Activated CD4-positive, alpha-beta T cell treated with anti-CD3 and anti-CD28 coated beads, Interleukin-10, Interleukin-2, amounts not matched to agents 100 ng/mL and 50 ng/mL, durations not matched to agents 16 hours and 8 hours (primary cell): ENCODE measurements at regions not wholly inside any gene's neighbourhood (a gene's known extent, or its start where the extent isn't known, plus 50 kb on each side); places are given as distances from the start of the nearest gene placed in this dataset.
"Not testable (repeated sequence)": the region's sequence is repeated elsewhere in the genome, so short reads cannot be mapped to it uniquely, and the experiment has no call there.

Experiments used
- DNase-seq: peaks from one replicate; pipeline ENCODE4 v3.0.0-alpha.2; 2020

DNA sequence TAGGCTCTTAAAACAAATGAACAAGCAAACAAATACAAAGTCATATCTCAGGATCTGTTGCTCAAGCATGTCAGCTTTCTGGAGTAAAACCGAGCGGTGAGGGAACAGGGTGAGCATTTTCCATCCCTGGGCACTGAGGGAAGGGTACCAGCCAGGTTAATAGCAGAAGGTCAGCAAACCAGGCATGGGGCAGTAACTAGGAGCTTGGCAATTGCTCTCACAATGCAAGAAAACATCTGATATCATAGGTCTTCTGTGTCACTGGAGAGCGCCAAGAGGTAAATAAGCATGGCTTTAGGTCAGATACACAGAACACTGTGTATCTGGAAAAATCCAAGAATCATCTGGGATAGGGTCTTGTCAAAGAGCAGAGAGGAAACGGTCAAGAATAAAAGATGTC, 521.7 kb upstream of the AUTS2 start:
- DNase-seq, result no peak

DNA sequence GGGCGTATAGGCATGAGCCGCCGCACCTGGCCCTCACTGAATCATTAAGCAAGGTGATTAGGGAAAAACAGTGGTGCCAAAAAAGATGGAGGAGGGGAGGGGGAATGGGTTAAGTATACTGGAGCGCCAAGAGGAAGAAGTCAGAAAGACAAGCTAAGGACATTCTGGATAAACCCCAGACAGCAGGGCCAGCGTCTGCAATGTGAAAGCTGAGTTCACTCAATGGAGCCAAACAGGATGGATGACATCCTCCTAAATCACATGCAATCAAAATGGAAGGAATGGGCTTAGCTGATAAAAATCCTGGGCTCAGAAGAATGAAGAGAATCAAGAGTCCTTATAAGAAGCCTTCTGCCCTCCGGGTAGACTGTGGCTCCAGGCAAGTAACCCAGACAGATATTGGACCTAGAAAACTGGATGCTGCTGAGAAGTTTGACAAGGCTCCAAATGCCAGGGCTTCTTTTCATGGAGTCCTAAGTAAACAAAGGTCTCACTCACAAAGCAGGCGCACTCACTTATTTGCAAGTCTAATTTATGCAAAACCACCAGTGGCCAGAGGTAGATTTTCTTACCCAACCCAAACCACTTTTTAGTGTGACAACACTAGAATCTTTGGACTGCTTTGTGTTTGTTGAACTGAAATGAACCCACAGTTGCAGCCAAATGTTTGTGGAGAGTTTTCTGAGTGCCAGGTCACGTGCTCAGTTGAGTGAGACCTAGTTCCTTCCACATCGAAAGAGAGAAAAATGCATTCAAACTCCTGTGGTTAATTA, 519.1 kb upstream of the AUTS2 start:
- no peak for DNase-seq

DNA sequence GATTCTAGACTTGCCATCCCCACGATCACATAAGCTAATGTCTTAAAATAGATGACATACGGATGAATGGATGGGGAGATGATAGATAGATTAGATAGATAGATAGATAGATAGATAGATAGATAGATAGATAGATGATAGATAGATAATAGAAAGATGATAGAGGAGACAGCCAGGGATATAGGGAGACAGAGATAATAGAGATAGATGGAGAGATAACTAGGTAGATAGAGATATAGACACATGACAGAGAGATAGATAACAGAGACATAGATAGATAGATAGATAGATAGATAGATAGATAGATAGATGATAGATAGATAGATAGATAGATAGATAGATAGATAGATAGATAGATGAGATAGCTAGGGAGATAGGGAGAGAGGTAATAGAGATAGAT, 511.0 kb upstream of the AUTS2 start:
- not testable (repeated sequence) for DNase-seq

DNA sequence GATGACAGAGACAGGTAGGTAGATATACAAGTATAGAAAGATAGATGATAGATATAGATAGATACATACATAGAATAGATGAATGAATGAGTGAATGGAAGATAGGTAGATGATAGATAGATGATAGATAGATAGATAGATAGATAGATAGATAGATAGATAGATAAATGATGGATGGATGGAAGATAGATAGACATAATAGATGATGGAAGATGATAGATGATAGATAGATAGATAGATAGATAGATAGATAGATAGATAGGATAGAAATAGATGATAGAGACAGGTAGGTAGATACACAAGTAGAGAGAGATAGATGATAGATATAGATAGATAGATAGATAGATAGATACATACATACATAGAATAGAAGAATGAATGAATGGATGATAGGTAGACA, 510.1 kb upstream of the AUTS2 start:
- DNase-seq, result no peak

DNA sequence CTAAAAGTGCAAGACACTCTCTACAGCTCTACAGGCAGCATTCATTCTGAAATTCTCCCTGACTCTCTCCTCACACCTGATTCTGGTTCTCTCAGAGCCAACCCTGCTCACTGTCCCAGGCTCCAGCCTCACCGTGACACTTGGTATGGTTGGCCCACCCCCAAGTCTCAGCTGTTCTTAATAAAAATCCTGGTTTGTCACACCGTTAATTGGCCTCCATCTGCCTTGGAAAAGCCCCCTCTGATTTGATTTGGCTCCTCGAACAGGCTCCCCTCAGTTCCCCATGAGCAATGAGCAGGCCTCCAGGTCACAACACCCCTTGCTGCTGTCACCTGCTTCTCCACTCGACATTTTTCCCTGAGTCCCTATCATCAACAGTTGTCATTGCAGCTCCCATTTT, 507.3 kb upstream of the AUTS2 start:
- no peak for DNase-seq

DNA sequence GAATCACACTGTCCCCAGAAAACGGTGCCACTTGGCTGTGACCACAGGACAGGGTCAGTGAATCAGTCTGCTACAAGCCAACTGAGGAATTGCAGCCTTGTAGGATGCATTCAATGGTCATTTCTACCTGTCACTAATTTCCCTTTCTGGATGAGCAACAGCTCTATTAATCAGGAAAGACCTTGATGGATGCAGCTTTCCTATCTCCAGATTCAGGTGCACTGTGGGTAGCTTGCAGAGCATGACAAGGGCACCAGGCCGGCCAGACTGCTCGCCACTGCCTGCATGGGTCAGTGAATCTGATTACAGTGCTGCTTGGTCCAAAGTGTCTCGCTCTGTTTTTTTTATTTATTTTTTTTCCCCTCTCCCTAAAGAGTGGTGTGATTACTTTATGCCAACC, 506.8 kb upstream of the AUTS2 start:
- no peak for DNase-seq

DNA sequence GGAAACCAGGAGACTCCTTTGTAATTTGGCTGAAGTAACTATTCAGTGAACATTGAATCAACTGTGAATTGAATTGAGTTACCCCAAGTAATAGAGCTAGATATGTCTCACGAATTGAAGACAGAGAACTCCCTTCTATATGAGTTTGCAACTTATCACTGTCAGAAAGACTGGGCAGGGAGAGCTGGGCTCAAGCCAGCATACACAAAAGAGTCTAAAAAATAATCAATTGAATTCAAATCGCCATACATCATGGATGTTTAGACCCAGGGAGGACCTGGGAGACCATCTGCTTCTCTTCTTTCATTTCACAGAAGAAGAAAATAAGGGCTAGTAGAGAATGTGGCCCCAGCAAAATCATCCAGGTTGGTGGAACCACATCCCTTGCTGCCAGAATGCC, 503.1 kb upstream of the AUTS2 start:
- DNase-seq, result no peak

DNA sequence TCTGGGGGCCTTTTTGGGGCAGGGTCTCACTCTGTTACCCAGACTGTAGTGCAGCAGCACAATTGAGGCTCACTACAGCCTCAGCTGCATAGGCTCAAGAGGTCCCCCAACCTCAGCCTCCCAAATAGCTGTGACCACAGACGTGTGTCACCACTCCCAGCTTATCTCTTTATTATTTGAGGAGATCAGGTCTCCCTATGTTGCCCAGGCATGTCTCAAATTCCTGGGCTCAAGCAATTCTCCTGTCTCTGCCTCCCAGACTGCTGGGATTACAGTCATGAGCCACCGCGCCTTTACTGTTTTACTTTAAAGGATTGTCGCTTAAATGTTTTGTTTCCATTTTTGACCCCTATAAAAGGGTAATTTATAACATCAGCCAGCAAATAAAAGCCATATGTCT, 502.6 kb upstream of the AUTS2 start:
- no peak for DNase-seq

DNA sequence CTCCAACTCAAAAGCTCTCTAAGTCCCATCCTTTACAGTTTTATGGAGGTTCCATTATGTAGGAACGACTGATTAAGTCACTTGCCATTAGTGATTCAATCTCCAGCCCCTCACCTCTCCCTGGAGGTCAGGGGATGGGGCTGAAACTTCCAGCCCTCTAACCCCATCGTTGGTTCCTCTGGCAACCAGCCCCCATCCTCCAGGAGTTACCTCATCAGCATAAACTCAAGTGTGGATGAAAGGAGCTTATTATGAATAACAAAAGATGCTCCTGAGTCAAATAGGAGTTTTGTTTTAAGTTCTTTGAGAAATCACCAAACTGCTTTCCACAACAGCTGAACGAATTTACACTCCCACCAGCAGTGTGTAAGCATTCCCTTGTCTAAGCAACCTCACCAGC, 494.3 kb upstream of the AUTS2 start:
- no peak for DNase-seq

DNA sequence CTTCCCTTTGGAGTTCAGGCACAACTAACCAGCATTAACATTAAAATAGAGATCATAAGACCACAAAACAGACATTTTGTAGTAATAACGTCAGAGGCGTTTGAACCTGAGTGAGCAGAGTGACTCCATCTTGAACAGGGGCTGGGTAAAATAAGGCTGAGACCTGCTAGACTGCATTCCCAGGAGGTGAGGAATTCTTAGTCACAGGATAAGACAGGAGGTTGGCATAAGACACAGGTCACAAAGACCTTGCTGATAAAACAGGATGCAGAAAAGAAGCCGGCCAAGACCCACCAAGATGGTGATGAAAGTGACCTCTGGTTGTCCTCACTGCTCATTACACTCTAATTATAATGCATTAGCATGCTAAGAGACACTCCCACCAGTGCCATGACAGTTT, 493.2 kb upstream of the AUTS2 start:
- no peak for DNase-seq

DNA sequence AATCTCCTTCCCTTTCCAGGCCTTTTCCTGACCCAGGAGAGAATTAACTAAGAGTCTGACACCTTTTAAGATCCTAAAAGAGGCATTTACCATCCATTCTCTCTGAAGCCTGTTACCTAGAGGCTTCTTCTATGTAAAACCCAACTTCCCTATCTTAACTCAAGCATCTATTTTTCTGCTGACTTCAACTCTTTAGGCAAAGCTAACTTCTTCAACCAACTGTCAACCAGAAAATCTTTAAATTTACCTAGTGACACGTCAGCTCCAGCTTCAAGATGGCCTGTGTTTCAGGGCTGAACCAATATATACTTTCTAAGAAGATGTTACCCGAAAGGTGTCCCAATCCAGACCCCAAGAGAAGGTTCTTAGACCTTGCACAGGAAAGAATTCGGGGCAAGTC, 492.3 kb upstream of the AUTS2 start:
- no peak for DNase-seq

DNA sequence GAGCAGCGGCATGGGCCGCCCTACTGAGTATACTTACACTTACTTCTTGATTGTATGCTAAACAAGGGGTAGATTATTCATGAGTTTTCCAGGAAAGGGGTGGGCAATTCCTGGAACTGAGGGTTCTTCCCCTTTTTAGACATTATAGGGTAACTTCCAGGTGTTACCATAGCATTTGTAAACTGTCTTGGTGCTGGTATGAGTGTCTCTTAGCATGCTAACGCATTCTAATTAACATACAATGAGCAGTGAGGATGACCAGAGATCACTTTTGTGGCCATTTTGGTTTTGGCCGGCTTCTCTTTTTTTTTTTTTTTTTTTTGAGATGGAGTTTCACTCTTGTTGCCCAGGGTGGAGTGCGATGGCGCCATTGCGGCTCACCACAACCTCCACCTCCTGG, 491.8 kb upstream of the AUTS2 start:
- not testable (repeated sequence) for DNase-seq

DNA sequence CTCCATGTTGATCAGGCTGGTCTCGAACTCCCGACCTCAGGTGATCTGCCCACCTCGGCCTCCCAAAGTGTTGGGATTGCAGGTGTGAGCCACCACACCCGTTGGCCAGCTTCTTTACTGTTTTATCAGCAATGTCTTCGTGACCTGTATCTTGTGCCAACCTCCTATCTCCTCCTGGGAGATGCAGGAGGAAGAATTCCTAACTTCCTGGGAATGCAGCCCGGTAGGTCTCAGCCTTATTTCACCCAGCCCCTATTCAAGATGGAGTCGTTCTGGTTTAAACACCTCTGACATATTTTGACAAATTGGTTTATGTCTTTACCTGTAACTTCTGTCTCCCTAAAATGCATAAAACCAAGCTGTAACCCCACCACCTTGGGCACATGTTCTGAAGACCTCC, 491.3 kb upstream of the AUTS2 start:
- not testable (repeated sequence) for DNase-seq

DNA sequence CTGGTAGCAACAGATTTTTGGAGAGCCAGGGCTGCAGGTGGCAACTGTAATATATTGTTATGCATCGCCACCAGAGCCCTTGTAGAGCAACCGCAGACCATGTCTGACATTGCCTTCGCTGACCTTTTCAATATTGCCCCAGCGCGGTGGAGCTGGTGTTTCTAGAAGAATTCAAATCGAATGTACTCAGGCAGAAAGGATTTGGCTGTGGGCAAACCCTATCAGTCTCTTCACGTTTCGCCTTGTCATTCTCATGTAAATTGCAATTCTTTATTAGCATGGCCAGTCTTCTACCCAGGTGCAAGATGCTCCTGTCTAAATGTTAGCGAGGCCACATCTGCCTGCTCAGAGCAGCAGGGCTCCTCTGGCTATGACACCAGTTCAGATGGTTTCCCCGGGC, 490.2 kb upstream of the AUTS2 start:
- DNase-seq, result no peak

DNA sequence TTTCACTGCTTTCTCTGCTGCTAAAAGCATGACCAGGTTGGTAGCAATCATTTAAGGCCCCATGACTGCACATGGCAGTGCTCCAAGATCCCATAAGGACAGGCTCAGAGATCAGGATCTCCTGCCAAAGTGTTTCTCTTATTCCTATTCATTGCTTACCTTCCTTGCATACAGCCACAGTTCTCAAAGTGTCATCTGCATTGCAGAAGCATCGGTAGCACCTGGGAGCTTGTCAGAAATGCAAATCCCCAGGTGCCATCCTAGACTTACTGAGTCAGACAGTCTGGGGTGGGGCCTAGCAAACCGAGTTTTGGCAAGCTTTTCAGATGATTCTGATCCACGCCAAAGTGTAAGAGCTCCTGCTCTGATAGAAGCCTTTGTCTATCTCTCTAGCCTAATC, 489.0 kb upstream of the AUTS2 start:
- DNase-seq, result no peak

DNA sequence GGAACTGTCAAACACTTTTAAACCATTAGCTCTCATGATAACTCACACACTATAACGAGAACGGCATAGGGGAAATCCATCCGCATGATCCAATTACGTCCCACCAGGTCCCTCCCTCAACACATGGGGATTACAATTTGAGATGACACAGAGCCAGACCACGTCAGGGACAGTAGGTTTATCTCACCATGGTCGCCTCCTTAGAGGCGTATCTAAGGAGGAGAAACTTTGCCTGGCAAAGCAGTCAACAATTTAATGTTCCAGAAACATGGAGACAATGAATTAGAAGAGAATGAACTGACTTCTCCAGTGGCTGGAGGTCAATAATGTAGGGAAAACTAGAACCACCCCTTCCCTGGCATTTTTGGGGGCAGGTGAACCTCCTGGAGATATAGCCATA, 488.4 kb upstream of the AUTS2 start:
- no peak for DNase-seq

DNA sequence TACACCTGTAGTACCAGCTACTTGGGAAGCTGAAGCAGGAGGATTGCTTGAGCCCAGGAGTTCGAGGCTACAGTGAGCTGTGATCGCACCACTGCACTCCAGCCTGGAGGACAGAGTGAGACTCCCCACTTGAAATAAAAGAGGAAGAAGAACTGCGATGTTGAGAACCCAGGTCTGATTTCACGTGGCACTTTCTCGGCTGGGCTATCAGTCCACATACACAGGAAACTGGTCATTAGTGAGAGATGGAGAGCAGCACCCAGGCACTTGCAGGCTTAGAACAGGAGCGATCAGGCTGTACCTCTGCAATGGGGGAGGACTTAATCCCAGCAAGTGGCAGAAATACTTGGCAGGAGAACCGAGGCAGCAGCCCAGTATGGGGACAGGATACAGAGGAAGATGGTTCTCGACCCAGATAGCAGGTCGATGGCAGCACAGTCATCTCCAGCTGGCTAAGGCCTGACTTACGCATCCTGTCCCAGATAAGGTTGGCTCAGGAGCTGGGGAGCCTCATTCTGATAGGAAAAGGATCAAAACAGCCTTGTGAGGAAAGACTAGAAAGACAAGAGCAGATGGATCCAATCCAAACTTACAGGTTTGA, 487.7 kb upstream of the AUTS2 start:
- DNase-seq, result no peak

DNA sequence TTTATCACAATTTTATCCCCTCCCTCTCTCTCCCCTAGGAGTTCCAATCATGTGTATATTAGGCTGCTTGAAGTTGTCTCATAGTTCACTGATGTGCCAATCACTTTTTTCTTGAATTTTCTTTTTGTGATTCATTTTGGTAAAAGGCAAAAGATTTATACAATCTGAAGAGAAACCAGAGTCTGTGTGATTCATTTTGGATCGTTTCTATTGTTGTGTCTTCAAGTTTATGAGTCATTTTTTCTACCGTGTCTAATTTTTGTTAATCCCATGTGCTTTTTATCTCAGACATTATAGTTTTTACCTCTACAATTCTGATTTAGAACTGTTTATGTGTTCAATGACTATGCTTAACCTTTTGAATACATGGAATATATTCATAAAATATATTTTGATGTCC, 483.9 kb upstream of the AUTS2 start:
- DNase-seq, result no peak

DNA sequence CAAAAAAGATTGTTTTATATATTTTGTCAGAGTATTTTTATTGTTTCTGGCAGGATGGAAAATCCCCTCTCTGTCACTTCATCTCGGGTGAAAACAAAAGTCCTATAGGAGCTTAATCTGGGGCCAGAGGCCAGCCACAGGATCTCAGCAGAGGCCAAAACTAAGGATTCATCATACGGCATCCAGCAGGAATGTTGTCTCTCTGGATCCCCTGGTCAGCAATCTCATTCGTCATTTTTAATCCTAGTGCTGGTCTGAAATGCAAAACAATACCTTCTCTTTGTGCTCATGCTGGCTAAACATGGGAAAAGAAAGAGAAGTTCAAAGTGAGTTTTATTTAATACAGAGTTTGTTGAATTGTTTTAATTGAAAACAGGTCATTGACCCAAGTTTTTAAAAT, 482.5 kb upstream of the AUTS2 start:
- no peak for DNase-seq

DNA sequence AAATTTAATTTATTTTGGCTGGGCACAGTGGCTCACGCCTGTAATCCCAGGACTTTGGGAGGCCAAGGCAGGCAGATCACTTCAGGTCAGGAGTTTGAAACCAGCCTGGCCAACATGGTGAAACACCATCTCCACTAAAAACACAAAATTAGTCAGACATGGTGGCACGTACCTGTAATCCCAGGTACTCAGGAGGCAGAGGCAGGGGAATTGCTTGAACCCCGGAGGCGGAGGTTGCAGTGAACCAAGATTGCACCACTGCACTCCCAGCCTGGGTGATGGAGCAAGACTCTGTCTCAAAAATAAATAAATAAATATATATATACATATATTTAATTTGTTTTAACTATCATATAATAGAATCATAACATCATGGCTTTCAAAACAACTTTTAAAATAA, 482.1 kb upstream of the AUTS2 start:
- DNase-seq, result not testable (repeated sequence)

DNA sequence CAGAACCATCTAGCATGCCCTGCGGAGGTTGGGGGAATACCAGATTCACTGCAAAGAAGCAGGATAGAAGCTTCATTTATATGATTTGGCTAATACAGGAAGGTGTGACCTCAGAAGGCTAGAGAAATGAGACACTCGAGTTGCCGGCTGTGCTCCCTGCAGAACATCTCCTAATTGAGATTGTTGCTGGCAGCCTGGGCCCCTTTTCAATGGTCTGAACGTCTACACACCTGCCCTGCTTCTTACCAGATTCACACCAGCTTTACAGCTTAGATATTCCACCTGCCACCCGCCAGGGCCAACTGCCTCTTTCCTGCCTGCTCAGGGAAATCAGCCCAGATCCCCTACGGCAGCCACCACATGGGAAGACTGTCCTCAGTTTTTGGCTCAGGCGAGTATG, 475.3 kb upstream of the AUTS2 start:
- no peak for DNase-seq

DNA sequence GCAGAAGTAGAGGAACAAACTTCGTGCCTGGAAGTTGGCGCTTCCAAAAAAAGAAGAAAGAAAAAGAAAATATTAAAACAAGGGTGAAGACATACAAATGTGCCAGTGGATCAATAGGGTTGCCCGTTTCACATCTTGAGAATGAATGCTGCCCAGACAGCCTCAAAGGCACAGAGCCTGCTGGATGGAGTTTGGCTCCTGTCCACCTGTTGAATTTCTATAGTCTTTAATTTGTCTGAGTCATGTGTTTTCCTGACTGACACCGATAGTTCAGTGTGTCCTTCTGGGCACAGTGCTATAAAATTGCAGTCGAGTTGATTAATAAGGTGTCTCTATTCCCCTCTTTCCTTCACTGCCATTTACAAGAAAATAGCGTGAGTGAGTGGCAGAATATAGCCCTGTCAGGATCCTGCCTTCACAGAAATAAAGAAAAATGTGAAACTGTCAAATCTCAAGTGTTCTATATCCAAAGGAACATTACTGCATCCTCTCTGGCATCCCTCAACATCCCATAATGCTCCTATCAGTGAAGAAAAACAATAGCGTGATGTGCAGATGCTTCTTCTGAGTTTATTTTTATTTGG, 471.3 kb upstream of the AUTS2 start:
- DNase-seq, result no peak

DNA sequence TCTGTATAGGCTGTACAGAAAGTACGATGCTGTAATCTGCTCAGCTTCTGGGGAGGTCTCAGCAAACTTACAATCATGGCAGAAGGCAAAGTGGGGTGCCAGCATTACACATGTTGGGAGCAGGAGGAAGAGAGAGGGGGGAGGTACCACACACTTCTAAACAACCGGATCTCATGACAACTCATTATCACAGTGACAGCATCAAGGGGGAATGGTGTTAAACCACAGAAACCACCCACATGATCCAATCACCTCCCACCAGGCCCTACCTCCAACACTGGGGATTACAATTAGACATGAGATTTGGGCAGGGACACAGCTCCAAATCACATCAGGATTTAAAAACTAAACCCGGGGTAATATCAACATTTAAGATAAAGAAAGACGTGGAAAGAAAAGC, 468.8 kb upstream of the AUTS2 start:
- DNase-seq, result no peak

DNA sequence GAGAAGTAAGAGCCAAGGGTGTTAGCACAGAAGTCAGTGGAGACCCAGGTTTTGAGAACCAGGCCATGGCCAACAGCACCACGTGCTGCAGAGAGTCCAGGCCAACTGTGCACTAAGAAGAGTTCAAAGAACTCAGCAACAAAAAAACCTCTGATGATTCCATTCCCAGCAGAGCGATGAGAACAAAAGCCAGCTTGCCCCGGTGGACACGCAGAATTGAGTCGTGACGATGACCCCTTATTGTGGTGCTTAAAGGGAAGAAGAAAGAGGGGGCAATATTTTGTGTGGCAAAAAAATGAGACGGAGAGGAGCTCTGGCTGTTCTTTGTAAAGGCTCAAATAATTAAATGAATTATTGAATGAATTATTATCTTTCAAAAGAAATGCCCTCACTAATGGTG, 468.3 kb upstream of the AUTS2 start:
- no peak for DNase-seq

DNA sequence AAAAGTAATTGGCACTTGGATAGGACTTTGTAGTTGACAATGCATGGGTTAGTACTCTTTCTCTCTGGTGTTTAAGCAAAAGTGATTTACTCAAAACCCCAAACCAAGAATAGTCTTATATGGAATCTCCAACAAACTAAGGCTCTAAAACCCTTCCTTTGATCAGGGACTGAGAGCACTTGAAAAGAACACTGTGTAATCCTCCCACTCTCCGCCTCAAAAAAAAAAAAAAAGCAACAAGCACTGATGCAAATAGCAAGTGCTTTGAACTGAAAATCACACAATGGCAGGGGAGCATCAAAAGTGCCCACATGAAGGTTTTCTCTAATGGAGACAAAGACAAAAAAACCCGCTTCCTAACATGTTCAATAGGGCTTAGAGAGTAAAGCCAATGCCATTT, 467.9 kb upstream of the AUTS2 start:
- no peak for DNase-seq
